ENCODE measurements at regions not wholly inside any gene's neighbourhood (a gene's known extent, or its start where the extent isn't known, plus 50 kb on each side); places are given as distances from the start of the nearest gene placed in this dataset.

DNA sequence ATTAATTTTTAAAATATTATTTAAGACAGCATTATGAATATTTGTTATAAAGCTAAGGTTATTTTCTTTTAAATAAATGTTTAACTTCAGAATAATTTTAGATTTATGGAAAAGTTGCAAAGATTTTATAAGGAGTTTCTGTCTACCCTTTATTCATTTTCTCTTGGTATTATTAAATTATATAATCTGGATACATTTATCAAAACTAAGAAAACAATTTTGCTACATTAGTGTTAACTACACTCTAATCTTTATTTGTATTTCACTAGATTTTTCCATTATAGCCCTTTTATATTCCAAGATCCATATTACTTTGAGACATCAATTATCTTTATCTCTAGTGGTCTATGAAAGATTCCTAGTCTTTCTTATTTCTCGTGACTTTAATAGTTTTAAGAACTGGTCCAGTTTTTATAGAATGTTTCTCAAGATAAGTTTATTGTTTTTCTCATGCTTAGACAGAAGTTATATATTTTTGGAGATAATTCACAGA lies 1243.7 kb upstream of the PCDH9 start:
- TF ChIP-seq, protein P1, sequence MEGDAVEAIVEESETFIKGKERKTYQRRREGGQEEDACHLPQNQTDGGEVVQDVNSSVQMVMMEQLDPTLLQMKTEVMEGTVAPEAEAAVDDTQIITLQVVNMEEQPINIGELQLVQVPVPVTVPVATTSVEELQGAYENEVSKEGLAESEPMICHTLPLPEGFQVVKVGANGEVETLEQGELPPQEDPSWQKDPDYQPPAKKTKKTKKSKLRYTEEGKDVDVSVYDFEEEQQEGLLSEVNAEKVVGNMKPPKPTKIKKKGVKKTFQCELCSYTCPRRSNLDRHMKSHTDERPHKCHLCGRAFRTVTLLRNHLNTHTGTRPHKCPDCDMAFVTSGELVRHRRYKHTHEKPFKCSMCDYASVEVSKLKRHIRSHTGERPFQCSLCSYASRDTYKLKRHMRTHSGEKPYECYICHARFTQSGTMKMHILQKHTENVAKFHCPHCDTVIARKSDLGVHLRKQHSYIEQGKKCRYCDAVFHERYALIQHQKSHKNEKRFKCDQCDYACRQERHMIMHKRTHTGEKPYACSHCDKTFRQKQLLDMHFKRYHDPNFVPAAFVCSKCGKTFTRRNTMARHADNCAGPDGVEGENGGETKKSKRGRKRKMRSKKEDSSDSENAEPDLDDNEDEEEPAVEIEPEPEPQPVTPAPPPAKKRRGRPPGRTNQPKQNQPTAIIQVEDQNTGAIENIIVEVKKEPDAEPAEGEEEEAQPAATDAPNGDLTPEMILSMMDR (IDR thresholded peaks at IDR 0.05; ENCODE audit: low read depth, low read length) = no peak
- TF ChIP-seq EZH2phosphoT487 (IDR thresholded peaks at IDR 0.05; ENCODE audit: low read depth) = no peak
